NB4 (cell line): ENCODE measurements at regions not wholly inside any gene's neighbourhood (a gene's known extent, or its start where the extent isn't known, plus 50 kb on each side); places are given as distances from the start of the nearest gene placed in this dataset.

ENCODE experiments used
- CTCF ChIP-seq: IDR thresholded peaks from one replicate; pipeline ENCODE4 v1.5.1; 2012; ENCODE audit warnings: low read depth, low read length
- POLR2A ChIP-seq: IDR thresholded peaks from 2 replicates; pipeline ENCODE4 v1.6.1; 2011; ENCODE audit warnings: mild to moderate bottlenecking; ENCODE audit not compliant: insufficient read length; ENCODE audit errors: extremely low read depth

GRCh38 chr4:26162101-26162500 is 158.7 kb upstream of the RBPJ start:
- no peak for TF ChIP-seq POLR2A
- TF ChIP-seq CTCF, result no peak
